Progenitor cell of endocrine pancreas (in vitro differentiated cells): ENCODE measurements at regions not wholly inside any gene's neighbourhood (a gene's known extent, or its start where the extent isn't known, plus 50 kb on each side); places are given as distances from the start of the nearest gene placed in this dataset.

Source experiments
- DNase-seq: peaks from one replicate; pipeline ENCODE4 v3.0.0; 2021; ENCODE audit warnings: low spot score; ENCODE audit not compliant: unreplicated experiment
- H3K27ac Mint-ChIP-seq: 2 replicates; pipeline ENCODE4 v1.8.0; 2021; ENCODE audit warnings: mild to moderate bottlenecking, moderate library complexity, mixed read lengths
- H3K27me3 Mint-ChIP-seq: 2 replicates; pipeline ENCODE4 v1.8.0; 2021; ENCODE audit warnings: mixed read lengths
- H3K36me3 Mint-ChIP-seq: 2 replicates; pipeline ENCODE4 v1.8.0; 2022; ENCODE audit warnings: mixed read lengths; ENCODE audit not compliant: insufficient read depth
- H3K4me1 Mint-ChIP-seq: 2 replicates; pipeline ENCODE4 v1.8.0; 2021; ENCODE audit warnings: low read depth, mixed read lengths
- H3K4me3 Mint-ChIP-seq: 2 replicates; pipeline ENCODE4 v1.8.0; 2021; ENCODE audit warnings: low read depth, mild to moderate bottlenecking, moderate library complexity, mixed read lengths
- H3K9me3 Mint-ChIP-seq: 2 replicates; pipeline ENCODE4 v1.8.0; 2021; ENCODE audit warnings: low read depth, mixed read lengths
- CTCF ChIP-seq: fragments of 200-600 bp; sonication (generic); IDR thresholded peaks from one replicate; pipeline ENCODE4 v1.5.0; 2021; ENCODE audit warnings: antibody characterized with exemption, mild to moderate bottlenecking; ENCODE audit not compliant: unreplicated experiment

GRCh38 chr5:10036136-10036815, 213.4 kb downstream of the ATPSCKMT start:
- DNase-seq, result no peak
- Mint-ChIP-seq H3K27me3 (peaks cover 25% of the 10 kb centered on the region), H3K9me3 (no peaks in the 10 kb centered on the region), H3K27ac (no peak overlapping the region), H3K4me3 (no peak overlapping the region), H3K4me1 (no peaks in the 10 kb centered on the region), H3K36me3 (no peaks in the 10 kb centered on the region)
- no peak for TF ChIP-seq CTCF

GRCh38 chr5:10034001-10034400, 215.7 kb downstream of the ATPSCKMT start:
- Mint-ChIP-seq H3K9me3 (no peaks in the 10 kb centered on the region), H3K4me1 (no peaks in the 10 kb centered on the region), H3K4me3 (no peak overlapping the region), H3K36me3 (no peaks in the 10 kb centered on the region), H3K27me3 (peaks cover 24% of the 10 kb centered on the region), H3K27ac (no peak overlapping the region)
- TF ChIP-seq CTCF, result no peak
- no peak for DNase-seq

DNA sequence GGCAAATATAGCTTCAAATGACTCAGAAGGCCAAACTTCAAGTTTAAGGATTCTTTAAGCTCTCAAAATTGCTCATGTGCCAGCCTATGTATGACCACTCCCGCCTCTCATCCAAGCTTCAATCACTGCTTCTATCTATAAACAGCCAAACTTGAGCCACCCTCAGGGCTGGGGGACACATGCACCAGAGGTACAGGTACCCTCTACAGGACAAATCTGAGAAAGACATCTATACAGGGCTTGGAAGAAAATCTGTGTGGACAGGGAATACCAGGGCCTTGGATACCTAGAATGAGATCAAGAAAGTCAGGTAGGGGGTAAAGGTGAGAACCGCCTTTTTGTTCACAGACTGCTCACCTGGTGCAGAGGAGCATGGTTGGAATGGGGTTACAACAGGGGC, 217.9 kb downstream of the ATPSCKMT start:
- peaks cover 11% of the 10 kb centered on the region for H3K27me3 Mint-ChIP-seq
- no peak for TF ChIP-seq CTCF
- H3K36me3 Mint-ChIP-seq, result no peaks in the 10 kb centered on the region
- no peaks in the 10 kb centered on the region for H3K4me1 Mint-ChIP-seq
- no peak for DNase-seq
- H3K9me3 Mint-ChIP-seq, result peaks cover 9% of the 10 kb centered on the region
- no peak overlapping the region for H3K27ac Mint-ChIP-seq
- H3K4me3 Mint-ChIP-seq, result no peak overlapping the region

DNA sequence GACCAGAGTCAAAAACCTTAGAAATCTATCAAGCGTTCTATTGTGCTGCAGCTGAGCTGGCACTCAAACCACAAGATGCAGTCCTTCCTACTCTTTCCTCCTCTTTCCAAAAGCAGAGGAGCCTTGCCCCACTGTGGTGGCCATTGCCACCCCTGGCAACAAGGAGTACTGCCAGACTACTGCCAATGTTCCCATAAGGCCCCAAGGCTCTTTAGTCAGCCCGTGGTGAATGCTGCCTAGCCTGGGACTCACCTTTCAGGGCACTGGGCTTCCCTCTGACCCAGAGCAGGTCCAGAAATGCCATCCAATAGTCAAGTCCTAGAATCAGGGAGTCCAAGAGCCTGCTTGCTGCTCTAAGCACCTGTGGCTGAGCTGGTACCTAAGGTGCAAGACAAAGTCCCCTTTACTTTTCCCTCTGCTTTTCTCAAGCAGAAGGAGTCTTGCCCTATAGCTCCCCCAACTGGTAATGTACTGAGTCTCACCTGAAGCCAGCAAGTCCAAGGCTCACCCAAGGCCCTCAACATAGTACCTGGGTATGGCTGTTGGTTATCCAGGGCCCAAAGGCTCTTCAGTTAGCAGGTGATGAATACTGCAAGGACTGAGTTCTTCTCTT, 219.4 kb downstream of the ATPSCKMT start:
- Mint-ChIP-seq H3K9me3 (peaks cover 20% of the 10 kb centered on the region), H3K27ac (no peak overlapping the region), H3K4me1 (no peaks in the 10 kb centered on the region), H3K27me3 (peaks cover 6% of the 10 kb centered on the region), H3K36me3 (no peaks in the 10 kb centered on the region), H3K4me3 (no peak overlapping the region)
- no peak for DNase-seq
- TF ChIP-seq CTCF, result peak; percentile 56

DNA sequence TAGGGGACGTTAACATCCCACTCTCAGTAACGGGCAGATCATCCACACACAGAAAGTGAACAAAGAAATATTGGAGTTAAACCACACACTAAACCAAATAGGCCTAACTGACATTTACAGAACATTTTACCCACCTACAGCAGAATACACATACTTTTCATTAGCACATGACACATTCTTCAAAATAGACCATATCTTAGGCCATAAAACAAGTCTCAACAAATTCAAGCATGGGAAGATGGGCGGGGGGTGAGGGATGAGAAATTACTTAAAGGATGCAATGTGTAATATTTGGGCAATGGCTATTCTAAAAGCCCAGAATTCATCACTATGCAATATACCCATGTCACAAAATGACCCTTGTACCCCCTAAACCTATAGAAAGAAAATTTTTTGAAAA, 226.2 kb downstream of the ATPSCKMT start:
- Mint-ChIP-seq H3K4me3 (no peak overlapping the region), H3K36me3 (no peaks in the 10 kb centered on the region), H3K9me3 (peaks cover 41% of the 10 kb centered on the region), H3K4me1 (no peaks in the 10 kb centered on the region), H3K27ac (no peak overlapping the region), H3K27me3 (no peaks in the 10 kb centered on the region)
- TF ChIP-seq CTCF, result no peak
- no peak for DNase-seq
